ENCODE measurements at regions not wholly inside any gene's neighbourhood (a gene's known extent, or its start where the extent isn't known, plus 50 kb on each side); places are given as distances from the start of the nearest gene placed in this dataset.

DNA sequence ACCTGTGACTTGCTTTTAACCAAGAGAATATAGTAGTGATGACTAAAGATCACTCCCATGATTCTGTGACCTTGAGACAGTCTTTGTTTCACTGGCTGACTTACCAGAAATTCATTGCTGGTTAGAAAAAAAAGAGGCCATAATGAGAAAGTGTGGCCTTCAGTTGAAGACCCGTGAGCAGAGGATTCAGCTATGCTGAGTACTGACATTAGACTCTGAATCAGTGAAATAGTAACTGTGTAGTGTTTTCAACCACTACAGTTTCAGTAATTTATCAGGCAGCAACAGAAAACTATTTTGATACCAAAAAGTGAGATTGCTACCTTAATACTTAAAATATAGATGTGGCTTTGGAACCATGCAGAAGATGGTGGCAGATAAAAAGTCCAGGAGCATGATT is 298.0 kb upstream of the KCND2 start (continued):
- TF ChIP-seq, protein P1, sequence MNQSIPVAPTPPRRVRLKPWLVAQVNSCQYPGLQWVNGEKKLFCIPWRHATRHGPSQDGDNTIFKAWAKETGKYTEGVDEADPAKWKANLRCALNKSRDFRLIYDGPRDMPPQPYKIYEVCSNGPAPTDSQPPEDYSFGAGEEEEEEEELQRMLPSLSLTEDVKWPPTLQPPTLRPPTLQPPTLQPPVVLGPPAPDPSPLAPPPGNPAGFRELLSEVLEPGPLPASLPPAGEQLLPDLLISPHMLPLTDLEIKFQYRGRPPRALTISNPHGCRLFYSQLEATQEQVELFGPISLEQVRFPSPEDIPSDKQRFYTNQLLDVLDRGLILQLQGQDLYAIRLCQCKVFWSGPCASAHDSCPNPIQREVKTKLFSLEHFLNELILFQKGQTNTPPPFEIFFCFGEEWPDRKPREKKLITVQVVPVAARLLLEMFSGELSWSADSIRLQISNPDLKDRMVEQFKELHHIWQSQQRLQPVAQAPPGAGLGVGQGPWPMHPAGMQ (IDR thresholded peaks at IDR 0.05; ENCODE audit: borderline replicate concordance), result no peak
- TF ChIP-seq, protein P2, sequence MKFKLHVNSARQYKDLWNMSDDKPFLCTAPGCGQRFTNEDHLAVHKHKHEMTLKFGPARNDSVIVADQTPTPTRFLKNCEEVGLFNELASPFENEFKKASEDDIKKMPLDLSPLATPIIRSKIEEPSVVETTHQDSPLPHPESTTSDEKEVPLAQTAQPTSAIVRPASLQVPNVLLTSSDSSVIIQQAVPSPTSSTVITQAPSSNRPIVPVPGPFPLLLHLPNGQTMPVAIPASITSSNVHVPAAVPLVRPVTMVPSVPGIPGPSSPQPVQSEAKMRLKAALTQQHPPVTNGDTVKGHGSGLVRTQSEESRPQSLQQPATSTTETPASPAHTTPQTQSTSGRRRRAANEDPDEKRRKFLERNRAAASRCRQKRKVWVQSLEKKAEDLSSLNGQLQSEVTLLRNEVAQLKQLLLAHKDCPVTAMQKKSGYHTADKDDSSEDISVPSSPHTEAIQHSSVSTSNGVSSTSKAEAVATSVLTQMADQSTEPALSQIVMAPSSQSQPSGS (IDR thresholded peaks at IDR 0.05; ENCODE audit: low read length), result no peak
- TF ChIP-seq, protein P3, sequence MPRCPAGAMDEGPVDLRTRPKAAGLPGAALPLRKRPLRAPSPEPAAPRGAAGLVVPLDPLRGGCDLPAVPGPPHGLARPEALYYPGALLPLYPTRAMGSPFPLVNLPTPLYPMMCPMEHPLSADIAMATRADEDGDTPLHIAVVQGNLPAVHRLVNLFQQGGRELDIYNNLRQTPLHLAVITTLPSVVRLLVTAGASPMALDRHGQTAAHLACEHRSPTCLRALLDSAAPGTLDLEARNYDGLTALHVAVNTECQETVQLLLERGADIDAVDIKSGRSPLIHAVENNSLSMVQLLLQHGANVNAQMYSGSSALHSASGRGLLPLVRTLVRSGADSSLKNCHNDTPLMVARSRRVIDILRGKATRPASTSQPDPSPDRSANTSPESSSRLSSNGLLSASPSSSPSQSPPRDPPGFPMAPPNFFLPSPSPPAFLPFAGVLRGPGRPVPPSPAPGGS (IDR thresholded peaks at IDR 0.05; ENCODE audit: borderline replicate concordance, insufficient read depth, low read depth, low read length, poor library complexity, severe bottlenecking), result no peak
- TF ChIP-seq, protein P4, sequence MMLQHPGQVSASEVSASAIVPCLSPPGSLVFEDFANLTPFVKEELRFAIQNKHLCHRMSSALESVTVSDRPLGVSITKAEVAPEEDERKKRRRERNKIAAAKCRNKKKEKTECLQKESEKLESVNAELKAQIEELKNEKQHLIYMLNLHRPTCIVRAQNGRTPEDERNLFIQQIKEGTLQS (IDR thresholded peaks at IDR 0.05; ENCODE audit: borderline replicate concordance, extremely low read depth, low read depth, low read length), result no peak
- TF ChIP-seq NR2C1 (IDR thresholded peaks at IDR 0.05), result no peak
- TF ChIP-seq RBBP5 (conservative IDR thresholded peaks at IDR 0.05), result no peak

DNA sequence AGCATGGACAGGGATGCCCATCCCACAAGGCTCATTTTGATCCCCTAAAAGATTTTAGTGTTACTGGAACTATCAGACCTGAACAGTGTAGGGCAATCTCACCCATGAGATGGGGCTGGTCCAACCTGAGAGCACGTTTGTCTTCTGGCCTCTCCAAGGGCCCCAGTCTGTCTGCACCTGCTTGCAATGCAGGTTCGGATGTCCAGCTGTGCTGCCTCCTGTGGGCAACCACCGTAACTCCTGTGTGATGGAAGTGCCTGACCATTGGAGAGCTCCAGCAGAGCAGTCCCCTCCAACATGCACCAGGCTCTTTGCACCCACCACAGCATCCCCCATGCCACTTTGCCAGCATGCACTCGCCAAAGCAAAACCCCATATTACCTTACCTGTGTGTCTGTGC is 290.1 kb upstream of the KCND2 start:
- ChIA-PET SMC1A (ENCODE audit: uncharacterized antibody, unreplicated experiment) (no interaction called here), POLR2A (no interaction called here)
- no TSS peak for BruUV-seq (replicated peaks)

More for the DNA sequence above, 290.1 kb upstream of the KCND2 start:
- H4K20me1 ChIP-seq (ENCODE audit: control insufficient read depth, insufficient read depth), result no peaks in the 10 kb centered on the region
- no peaks in the 10 kb centered on the region for H3K79me2 ChIP-seq (ENCODE audit: control insufficient read depth, insufficient read depth, low read length)
- no peak overlapping the region for H3K4me2 ChIP-seq (ENCODE audit: control insufficient read depth, insufficient read depth)
- no peaks in the 10 kb centered on the region for H3K9me3 ChIP-seq (replicated peaks; ENCODE audit: control insufficient read depth, insufficient read depth, low read length)
- no peaks in the 10 kb centered on the region for H3K4me1 ChIP-seq (ENCODE audit: control insufficient read depth, insufficient read depth, low read length)
- 23% methylated on average over 4 of the region's 4 CpGs for WGBS (ENCODE audit: insufficient coverage, insufficient replicate concordance, low lambda C conversion rate, missing lambda C conversion rate)
- intact Hi-C loops (cut with micrococcal nuclease; ENCODE audit: unreplicated experiment) (no loop called here), in situ Hi-C loops (cut with MboI) (no loop called here)
- FAIRE-seq (no peak), DNase-seq (ENCODE audit: low read depth, low spot score) (no peak), ATAC-seq (no peak)
- H3K9ac ChIP-seq (ENCODE audit: control insufficient read depth, insufficient read depth, low read length), result no peak overlapping the region
- no peak overlapping the region for H2AFZ ChIP-seq (ENCODE audit: control insufficient read depth, low read depth, low read length)
- H3K4me3 ChIP-seq, result no peak overlapping the region
- TF ChIP-seq ZNF274 (IDR thresholded peaks at IDR 0.05; ENCODE audit: insufficient read depth, insufficient read length) (no peak), HDAC6 (IDR thresholded peaks at IDR 0.05; ENCODE audit: unreplicated experiment) (no peak), CREM (IDR thresholded peaks at IDR 0.05; ENCODE audit: low read depth) (no peak), ZNF24 (IDR thresholded peaks at IDR 0.05) (no peak), MYC (IDR thresholded peaks at IDR 0.05; ENCODE audit: insufficient read depth, insufficient read length, insufficient replicate concordance, low read length, severe bottlenecking) (no peak), TBL1XR1 (IDR thresholded peaks at IDR 0.05; ENCODE audit: low read depth, low read length) (no peak), CEBPB (IDR thresholded peaks at IDR 0.05; ENCODE audit: borderline replicate concordance in 1 of 2, low read depth in 2 of 2, low read length in 2 of 2) (no peak)
- ChIA-PET CTCF (no interaction called here), RAD21 (ENCODE audit: unreplicated experiment) (no interaction called here)
- no peak overlapping the region for H3K27ac ChIP-seq (ENCODE audit: control insufficient read depth, insufficient read depth)
- no peaks in the 10 kb centered on the region for H3K27me3 ChIP-seq (replicated peaks in 1 of 2; ENCODE audit: control insufficient read depth in 2 of 2, insufficient read depth in 2 of 2, low read length in 1 of 2)
- no peaks in the 10 kb centered on the region for H3K36me3 ChIP-seq (ENCODE audit: control insufficient read depth in 2 of 2, insufficient read depth in 2 of 2, low read length in 1 of 2)
